HG03575 (cell line): ENCODE measurements at regions not wholly inside any gene's neighbourhood (a gene's known extent, or its start where the extent isn't known, plus 50 kb on each side); places are given as distances from the start of the nearest gene placed in this dataset.
"Not testable (repeated sequence)": the region's sequence is repeated elsewhere in the genome, so short reads cannot be mapped to it uniquely, and the experiment has no call there.

Experiments
- ATAC-seq: cut with Tn5 transposase; IDR thresholded peaks from one replicate; pipeline ENCODE4 v1.9.1; 2021; ENCODE audit not compliant: unreplicated experiment, insufficient number of reproducible peaks, low FRiP score; ENCODE audit errors: extremely low read depth

- not testable (repeated sequence) for ATAC-seq
Observed at GRCh38 chr9:108731292-108731691, 124.5 kb downstream of the ACTL7B start.

GRCh38 chr9:108727580-108728111 lies 128.1 kb downstream of the ACTL7B start:
- ATAC-seq, result no peak

- ATAC-seq, result no peak
Observed at GRCh38 chr9:108724652-108725051, 131.1 kb downstream of the ACTL7B start.

- ATAC-seq, result no peak
Observed at GRCh38 chr9:108724122-108724521, 131.7 kb downstream of the ACTL7B start.

- no peak for ATAC-seq
Observed at GRCh38 chr9:108722396-108722795, 133.4 kb downstream of the ACTL7B start.

- no peak for ATAC-seq
Observed at GRCh38 chr9:108720191-108720642, 135.6 kb downstream of the ACTL7B start.

- ATAC-seq, result no peak
Observed at GRCh38 chr9:108710424-108710823, 145.4 kb downstream of the ACTL7B start.

GRCh38 chr9:108709997-108710396 lies 145.8 kb downstream of the ACTL7B start:
- no peak for ATAC-seq

GRCh38 chr9:108709126-108709525 lies 146.7 kb downstream of the ACTL7B start:
- ATAC-seq, result no peak

- ATAC-seq, result no peak
Observed at GRCh38 chr9:108708448-108708847, 147.3 kb downstream of the ACTL7B start.

- ATAC-seq, result no peak
Observed at GRCh38 chr9:108707120-108707519, 148.7 kb downstream of the ACTL7B start.

GRCh38 chr9:108704156-108704852 lies 151.5 kb downstream of the ACTL7B start:
- ATAC-seq, result no peak

- ATAC-seq, result no peak
Observed at GRCh38 chr9:108703429-108703828, 152.4 kb downstream of the ACTL7B start.

GRCh38 chr9:108702681-108703080 lies 153.1 kb downstream of the ACTL7B start:
- ATAC-seq, result no peak

GRCh38 chr9:108698801-108699200 lies 157.0 kb downstream of the ACTL7B start:
- no peak for ATAC-seq

- ATAC-seq, result no peak
Observed at GRCh38 chr9:108698231-108698630, 157.6 kb downstream of the ACTL7B start.

GRCh38 chr9:108696156-108696555 lies 159.6 kb downstream of the ACTL7B start:
- no peak for ATAC-seq

GRCh38 chr9:108694170-108694569 lies 161.6 kb downstream of the ACTL7B start:
- ATAC-seq, result no peak

- no peak for ATAC-seq
Observed at GRCh38 chr9:108691614-108692013, 164.2 kb downstream of the ACTL7B start.

GRCh38 chr9:108688676-108689075 lies 167.1 kb downstream of the ACTL7B start:
- ATAC-seq, result no peak

- no peak for ATAC-seq
Observed at GRCh38 chr9:108688051-108688450, 167.7 kb downstream of the ACTL7B start.
